ENCODE measurements at regions not wholly inside any gene's neighbourhood (a gene's known extent, or its start where the extent isn't known, plus 50 kb on each side); places are given as distances from the start of the nearest gene placed in this dataset.
"Not testable (repeated sequence)": the region's sequence is repeated elsewhere in the genome, so short reads cannot be mapped to it uniquely, and the experiment has no call there.

DNA sequence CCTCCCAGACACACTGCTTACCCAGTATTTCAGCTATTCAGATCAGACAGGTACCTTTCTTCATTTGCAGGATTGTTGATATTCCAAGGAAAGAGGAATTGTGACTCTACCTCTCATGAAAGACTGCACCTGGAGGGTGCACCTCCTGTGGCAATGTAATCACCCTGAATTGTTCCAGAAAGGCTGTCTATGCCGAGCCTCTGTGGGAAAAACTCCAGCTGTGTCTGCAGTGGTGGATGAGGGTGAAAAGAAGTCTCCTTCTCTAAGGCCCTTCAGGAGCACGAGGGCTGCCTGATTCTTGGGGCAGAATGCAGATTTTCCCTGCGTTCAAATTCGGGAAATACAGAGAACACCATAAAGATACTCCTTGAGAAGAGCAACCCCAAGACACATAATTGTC, 108.2 kb upstream of the ADAMTS3 start:
- no peak for DNase-seq (ENCODE audit: low spot score)

DNA sequence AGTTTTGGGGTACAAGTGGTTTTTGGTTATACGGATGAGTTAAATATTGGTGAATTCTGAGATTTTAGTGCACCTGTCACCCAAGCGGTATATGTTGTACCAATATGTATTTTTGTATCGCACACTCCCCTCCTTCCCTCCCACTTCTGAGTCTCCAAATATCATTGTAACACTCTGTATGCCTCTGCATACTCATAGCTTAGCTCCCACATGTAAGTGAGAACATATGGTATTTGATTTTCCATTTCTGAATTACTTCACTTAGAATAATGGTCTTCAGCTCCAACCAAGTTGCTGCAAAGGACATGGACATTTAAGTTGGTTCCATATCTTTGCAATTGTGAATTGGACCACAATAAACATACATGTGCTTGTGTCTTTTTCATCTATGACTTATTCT, 103.0 kb upstream of the ADAMTS3 start:
- DNase-seq (ENCODE audit: low spot score), result no peak

DNA sequence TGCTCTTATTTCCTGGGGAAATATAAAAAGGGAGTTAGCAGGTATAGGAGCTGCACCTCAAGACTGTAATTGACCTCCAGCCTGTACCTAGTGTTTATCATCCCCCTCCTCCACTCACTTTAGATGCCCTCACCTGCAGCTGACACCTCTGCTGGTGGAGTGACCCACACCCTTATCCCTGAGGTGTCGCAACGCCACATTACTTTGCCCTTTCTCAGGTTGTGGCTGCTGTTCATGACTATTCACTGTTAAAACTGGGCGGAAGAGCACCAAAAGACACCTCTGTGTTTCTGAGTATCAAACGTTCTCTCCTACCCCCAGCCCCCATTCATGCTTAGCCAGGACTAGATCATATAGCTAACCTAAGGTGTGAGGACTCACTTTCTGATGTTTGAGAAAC, 101.5 kb upstream of the ADAMTS3 start:
- no peak for DNase-seq (ENCODE audit: low spot score)

DNA sequence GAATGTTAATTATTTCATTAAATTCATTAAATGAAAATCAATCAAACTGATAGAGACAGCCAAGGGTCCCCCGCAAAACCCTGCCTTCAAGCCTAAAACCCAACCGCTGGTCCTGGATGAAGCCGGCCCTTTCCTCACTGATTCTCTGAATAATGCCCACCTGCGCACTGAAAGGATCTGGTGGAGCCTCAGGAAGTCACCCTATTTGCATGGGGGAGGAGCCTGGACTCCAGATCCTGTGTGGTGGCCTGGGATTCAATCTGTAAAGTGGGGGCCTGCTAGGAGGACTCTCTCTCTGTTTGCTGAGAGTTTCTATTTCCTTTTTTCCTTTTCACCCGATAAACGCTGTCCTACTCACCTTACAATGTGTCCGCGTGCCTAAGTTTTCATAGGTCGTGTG, 97.9 kb upstream of the ADAMTS3 start:
- DNase-seq (ENCODE audit: low spot score), result no peak

DNA sequence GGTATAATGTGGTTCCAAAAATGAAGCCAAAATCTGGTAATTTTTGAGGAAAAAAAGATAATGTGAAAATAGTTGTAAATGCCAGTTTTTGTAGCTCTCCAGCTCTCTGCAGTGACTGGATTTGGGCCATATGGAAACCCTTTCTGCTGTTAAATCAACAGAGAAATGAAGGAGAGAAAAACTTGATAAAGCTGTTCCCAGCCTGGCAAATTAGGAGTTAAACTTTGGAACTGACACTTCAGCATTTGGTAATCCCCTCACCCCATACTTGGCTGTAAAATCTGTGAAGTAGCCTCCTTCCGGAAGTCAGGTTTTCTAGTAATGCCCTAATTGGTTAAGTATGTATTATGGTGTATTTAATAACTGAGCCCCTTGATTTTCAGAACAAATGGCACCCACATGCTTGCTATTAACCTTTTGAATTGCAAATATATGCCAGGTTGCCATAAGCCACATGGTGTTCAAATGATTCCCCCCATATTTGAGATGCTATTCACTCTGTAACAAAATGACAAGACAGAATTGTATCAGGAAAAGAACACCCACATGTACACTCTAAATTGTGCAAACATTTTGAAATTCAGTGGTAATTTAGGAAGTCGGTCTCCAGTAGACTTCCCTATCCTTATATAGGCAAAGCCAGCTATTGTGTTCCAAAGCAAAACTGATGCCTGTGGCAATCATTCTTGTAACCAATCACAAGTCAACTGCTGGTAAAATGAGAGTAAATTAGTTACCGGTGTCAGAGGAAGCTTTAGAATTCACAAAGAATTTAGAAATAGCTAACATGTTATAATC, 96.3 kb upstream of the ADAMTS3 start:
- no peak for DNase-seq (ENCODE audit: low spot score)

DNA sequence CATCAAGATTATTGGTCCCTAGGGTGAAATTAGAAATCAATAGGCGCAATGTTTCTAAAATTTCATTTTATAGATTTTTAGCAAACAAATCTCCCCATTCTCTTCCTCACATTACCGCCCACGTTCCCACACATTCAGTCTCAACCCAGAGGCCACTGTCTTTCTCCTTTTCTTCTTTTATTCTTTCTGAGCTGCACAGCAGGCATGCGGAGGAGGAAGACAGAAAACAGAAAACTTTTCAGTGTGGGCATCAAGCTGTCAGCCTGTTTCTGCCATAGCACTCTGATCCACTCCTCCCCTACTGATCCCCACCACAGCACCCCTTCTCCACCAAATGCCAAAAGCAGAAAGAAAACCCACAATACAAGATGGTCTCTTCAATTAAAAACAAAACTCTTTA, 94.8 kb upstream of the ADAMTS3 start:
- DNase-seq (ENCODE audit: low spot score), result no peak

DNA sequence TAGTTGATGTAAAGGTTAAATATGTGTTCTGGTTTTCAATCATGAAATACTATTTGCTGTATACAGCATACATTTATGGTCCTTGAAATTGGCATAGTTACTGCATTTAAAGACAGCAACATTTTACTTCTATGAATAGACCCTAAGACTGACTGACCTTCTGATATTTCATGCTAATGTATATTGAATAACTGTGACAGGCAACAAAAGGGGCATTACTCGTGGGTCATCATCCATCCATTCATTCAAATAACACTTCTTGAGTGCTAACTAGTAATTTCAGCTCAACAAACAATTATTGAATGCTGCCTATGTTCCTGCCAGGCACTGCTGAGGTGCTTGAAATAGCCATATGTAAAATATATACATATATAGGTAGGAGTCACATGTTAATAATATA, 92.8 kb upstream of the ADAMTS3 start:
- DNase-seq (ENCODE audit: low spot score), result no peak

DNA sequence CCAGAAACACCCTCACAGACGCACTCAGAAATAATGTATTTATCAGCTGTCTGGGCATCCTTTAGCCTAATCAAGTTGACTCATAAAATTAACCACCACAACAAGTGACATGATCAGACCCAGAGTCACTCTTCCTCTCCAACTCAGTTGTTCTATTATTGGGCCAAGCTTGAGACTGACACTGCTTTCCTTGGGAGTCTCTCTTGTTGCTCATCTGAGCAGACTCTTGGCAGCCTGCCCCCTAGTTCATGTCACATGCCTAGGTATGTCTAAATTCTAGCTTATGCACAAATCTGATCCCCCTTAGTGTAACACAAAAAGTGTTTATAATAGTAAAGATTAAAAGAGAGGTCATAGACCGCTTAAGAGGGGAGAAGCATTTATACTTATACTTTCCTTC, 72.6 kb upstream of the ADAMTS3 start:
- DNase-seq (ENCODE audit: low spot score), result no peak

DNA sequence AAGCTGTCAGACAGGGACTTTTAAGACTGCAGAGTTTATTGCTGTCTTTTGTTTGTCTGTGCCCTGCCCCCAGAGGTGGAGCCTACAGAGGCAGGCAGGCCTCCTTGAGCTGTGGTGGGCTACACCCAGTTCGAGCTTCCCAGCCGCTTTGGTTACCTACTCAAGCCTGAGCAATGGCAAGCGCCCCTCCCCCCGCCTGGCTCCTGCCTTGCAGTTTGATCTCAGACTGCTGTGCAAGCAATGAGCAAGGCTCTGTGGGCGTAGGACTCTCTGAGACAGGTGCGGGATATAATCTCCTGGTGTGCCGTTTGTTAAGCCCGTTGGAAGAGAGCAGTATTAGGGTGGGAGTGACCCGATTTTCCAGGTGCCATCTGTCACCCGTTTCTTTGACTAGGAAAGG, 67.8 kb upstream of the ADAMTS3 start:
- not testable (repeated sequence) for DNase-seq (ENCODE audit: low spot score)

DNA sequence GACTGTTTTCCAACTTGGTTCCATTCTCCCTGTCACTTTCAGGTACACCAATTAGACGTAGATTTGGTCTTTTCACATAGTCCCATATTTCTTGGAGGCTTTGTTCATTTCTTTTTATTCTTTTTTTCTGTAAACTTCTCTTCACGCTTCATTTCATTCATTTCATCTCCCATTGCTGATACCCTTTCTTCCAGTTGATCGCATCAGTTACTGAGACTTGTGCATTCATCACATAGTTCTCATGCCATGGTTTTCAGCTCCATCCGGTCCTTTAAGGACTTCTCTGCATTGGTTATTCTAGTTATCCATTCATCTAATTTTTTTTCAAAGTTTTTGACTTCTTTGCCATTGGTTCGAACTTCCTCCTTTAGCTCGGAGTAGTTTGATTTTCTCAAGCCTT, 66.9 kb upstream of the ADAMTS3 start:
- not testable (repeated sequence) for DNase-seq (ENCODE audit: low spot score)

DNA sequence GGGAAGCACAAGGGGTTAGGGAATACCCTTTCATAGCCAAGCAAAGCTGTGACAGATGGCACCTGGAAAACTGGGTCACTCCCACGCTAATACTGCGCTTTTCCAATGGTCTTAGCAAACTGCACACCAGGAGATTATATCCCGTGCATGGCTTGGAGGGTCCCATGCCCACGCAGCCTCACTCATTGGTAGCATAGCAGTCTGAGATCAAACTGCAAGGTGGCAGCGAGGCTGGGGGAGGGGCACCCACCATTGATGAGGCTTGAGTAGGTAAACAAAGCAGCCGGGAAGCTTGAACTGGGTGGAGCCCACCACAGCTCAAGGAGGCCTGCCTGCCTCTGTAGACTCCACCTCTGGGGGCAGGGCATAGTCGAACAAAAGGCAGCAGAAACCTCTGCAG, 63.2 kb upstream of the ADAMTS3 start:
- not testable (repeated sequence) for DNase-seq (ENCODE audit: low spot score)

DNA sequence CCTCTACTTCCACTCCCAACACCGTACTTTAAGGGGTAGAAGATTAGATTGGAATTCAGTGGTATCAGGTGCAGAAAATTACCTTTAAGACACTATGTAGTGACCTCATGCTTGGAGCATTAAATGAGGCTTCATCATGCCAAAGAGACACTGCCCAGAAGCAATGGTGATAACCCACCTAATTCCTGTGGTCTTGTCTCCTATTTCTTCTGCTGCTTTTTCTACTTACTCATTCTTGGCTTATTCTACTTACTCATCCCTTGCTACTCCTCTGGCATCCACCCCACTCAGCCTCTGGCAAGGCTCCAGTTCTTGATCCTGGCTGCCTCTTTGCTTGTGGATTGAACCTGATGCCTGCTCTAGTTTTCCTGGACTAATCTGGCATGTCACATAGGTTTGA, 62.3 kb upstream of the ADAMTS3 start:
- DNase-seq (ENCODE audit: low spot score), result no peak

DNA sequence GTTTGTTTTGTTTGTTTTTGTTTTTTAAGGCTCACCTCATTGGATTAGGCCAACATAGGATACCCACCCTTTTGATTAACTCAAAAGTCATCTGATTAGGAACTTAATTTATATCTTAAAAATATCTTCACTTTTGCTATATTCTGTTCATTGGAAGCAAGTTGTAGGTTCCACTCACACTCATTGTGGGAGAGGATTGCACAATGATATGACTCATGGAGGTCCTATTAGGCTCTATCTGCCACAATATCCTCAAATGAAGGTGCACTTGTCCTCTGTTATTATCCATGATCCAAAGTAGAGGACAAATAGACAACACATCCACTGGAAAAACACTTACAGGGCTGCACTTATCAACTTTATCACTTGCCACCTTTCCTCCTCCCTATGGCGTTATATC, 60.5 kb upstream of the ADAMTS3 start:
- no peak for DNase-seq (ENCODE audit: low spot score)

DNA sequence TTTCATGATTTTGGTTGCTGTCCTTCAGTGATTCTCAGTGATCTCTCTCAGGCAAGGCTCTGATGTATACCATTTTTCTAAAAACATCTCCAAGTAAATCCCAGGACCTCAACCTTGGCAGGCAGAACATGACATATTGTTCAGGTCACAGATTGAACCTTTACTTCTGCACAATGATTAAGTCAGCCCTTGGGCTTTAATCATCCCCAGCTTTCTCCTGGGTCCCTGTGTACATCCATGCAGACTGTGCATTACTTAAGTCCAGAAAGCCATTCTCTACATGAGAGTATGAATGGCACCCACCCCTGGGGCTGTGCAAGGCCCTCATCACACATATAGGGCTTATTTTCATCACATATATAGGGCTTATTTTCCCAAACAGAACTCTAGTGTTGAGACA, 58.7 kb upstream of the ADAMTS3 start:
- DNase-seq (ENCODE audit: low spot score), result no peak
